ENCODE measurements at regions not wholly inside any gene's neighbourhood (a gene's known extent, or its start where the extent isn't known, plus 50 kb on each side); places are given as distances from the start of the nearest gene placed in this dataset.
A peak's percentile ranks its signal among the peaks of the same experiment; 100 is the strongest.

- Histone ChIP-seq H3K27me3 (ENCODE audit: insufficient read depth, low read length) (no peaks in the 10 kb centered on the region), H3K4me1 (ENCODE audit: insufficient read depth, low read length) (peaks cover 9% of the 10 kb centered on the region), H3K36me3 (ENCODE audit: insufficient read depth, low read length) (no peaks in the 10 kb centered on the region), H3K9me3 (ENCODE audit: low read length) (peaks cover 2% of the 10 kb centered on the region), H2AFZ (ENCODE audit: low read depth, low read length) (no peak overlapping the region), H3K4me3 (ENCODE audit: low read length) (no peak overlapping the region)
Measured at GRCh38 chr18:61616111-61616610, 276.6 kb downstream of the RNF152 start.

DNA sequence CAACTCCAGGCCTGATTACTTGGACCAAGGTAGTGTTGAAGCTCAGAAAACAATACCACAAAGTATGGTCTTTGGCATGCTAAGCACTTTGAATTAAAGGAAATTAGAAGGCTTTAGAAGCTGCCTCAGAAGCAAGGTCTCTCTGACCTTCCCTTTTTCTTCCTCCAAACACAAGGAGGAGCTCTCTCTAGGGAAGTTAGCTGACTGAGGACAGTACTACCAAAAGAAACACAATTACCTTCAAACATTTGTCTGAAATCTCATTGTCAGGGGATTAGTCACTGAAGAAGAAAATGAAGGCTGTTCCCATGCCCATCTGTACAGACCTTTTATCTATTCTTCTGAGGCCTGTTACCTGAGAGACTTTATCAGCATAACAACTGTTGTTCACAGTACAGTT lies 279.3 kb downstream of the CDH20 start:
- no peaks in the 10 kb centered on the region for H3K36me3 ChIP-seq (ENCODE audit: insufficient read depth, low read length)
- no peak overlapping the region for H2AFZ ChIP-seq (ENCODE audit: low read depth, low read length)
- no peak overlapping the region for H3K4me3 ChIP-seq (ENCODE audit: low read length)
- peaks cover 9% of the 10 kb centered on the region for H3K4me1 ChIP-seq (ENCODE audit: insufficient read depth, low read length)
- H3K9me3 ChIP-seq (ENCODE audit: low read length), result no peaks in the 10 kb centered on the region
- H3K27me3 ChIP-seq (ENCODE audit: insufficient read depth, low read length), result no peaks in the 10 kb centered on the region

GRCh38 chr18:61609131-61609530 lies 275.9 kb downstream of the CDH20 start:
- Histone ChIP-seq H3K9me3 (ENCODE audit: low read length) (no peaks in the 10 kb centered on the region), H3K27me3 (ENCODE audit: insufficient read depth, low read length) (no peaks in the 10 kb centered on the region), H2AFZ (ENCODE audit: low read depth, low read length) (no peak overlapping the region), H3K36me3 (ENCODE audit: insufficient read depth, low read length) (no peaks in the 10 kb centered on the region), H3K4me3 (ENCODE audit: low read length) (no peak overlapping the region), H3K4me1 (ENCODE audit: insufficient read depth, low read length) (peaks cover 12% of the 10 kb centered on the region)

- Histone ChIP-seq H2AFZ (ENCODE audit: low read depth, low read length) (no peak overlapping the region), H3K36me3 (ENCODE audit: insufficient read depth, low read length) (no peaks in the 10 kb centered on the region), H3K4me1 (ENCODE audit: insufficient read depth, low read length) (peaks cover 12% of the 10 kb centered on the region), H3K4me3 (ENCODE audit: low read length) (no peak overlapping the region), H3K9me3 (ENCODE audit: low read length) (no peaks in the 10 kb centered on the region), H3K27me3 (ENCODE audit: insufficient read depth, low read length) (no peaks in the 10 kb centered on the region)
Measured at GRCh38 chr18:61608316-61608715, 275.1 kb downstream of the CDH20 start.

GRCh38 chr18:61607867-61608266 lies 274.6 kb downstream of the CDH20 start:
- Histone ChIP-seq H3K4me1 (ENCODE audit: insufficient read depth, low read length) (peaks cover 12% of the 10 kb centered on the region), H3K9me3 (ENCODE audit: low read length) (no peaks in the 10 kb centered on the region), H2AFZ (ENCODE audit: low read depth, low read length) (no peak overlapping the region), H3K27me3 (ENCODE audit: insufficient read depth, low read length) (no peaks in the 10 kb centered on the region), H3K4me3 (ENCODE audit: low read length) (no peak overlapping the region), H3K36me3 (ENCODE audit: insufficient read depth, low read length) (no peaks in the 10 kb centered on the region)

DNA sequence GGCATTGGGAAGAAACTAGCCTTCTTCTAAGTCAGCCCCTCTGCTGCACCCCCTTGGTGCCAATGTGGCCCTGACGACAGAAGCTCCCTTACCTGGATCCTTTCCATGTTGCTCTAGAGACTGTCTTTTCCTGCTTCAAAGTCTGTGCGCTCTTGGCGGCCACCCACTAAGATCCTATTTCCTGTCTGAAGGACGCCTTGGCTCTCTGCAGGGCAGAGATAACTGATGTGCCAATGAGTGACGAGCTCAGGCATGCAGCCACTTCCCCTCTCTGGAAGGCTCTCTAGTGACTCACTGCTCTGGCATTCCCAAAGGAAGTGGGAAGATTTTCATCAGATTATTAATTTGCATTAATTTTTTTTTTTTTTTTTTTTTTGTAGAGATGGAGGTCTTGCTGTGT lies 273.5 kb downstream of the CDH20 start:
- no peaks in the 10 kb centered on the region for H3K36me3 ChIP-seq (ENCODE audit: insufficient read depth, low read length)
- H3K4me1 ChIP-seq (ENCODE audit: insufficient read depth, low read length), result peaks cover 12% of the 10 kb centered on the region
- no peak overlapping the region for H2AFZ ChIP-seq (ENCODE audit: low read depth, low read length)
- H3K4me3 ChIP-seq (ENCODE audit: low read length), result no peak overlapping the region
- H3K27me3 ChIP-seq (ENCODE audit: insufficient read depth, low read length), result no peaks in the 10 kb centered on the region
- no peaks in the 10 kb centered on the region for H3K9me3 ChIP-seq (ENCODE audit: low read length)

- peak overlapping the region; percentile 30 for H3K4me3 ChIP-seq (ENCODE audit: low read length)
- H3K4me1 ChIP-seq (ENCODE audit: insufficient read depth, low read length), result peaks cover 12% of the 10 kb centered on the region
- no peaks in the 10 kb centered on the region for H3K9me3 ChIP-seq (ENCODE audit: low read length)
- peak overlapping the region; percentile 82 for H2AFZ ChIP-seq (ENCODE audit: low read depth, low read length)
- no peaks in the 10 kb centered on the region for H3K27me3 ChIP-seq (ENCODE audit: insufficient read depth, low read length)
- no peaks in the 10 kb centered on the region for H3K36me3 ChIP-seq (ENCODE audit: insufficient read depth, low read length)
Measured at GRCh38 chr18:61606068-61606660, 272.9 kb downstream of the CDH20 start.

- peaks cover 12% of the 10 kb centered on the region for H3K4me1 ChIP-seq (ENCODE audit: insufficient read depth, low read length)
- peak overlapping the region; percentile 30 for H3K4me3 ChIP-seq (ENCODE audit: low read length)
- peak overlapping the region; percentile 82 for H2AFZ ChIP-seq (ENCODE audit: low read depth, low read length)
- H3K27me3 ChIP-seq (ENCODE audit: insufficient read depth, low read length), result no peaks in the 10 kb centered on the region
- no peaks in the 10 kb centered on the region for H3K9me3 ChIP-seq (ENCODE audit: low read length)
- H3K36me3 ChIP-seq (ENCODE audit: insufficient read depth, low read length), result no peaks in the 10 kb centered on the region
Measured at GRCh38 chr18:61605376-61606067, 272.3 kb downstream of the CDH20 start.

All from neuron (in vitro differentiated cells).